HepG2 (cell line): ENCODE measurements at regions not wholly inside any gene's neighbourhood (a gene's known extent, or its start where the extent isn't known, plus 50 kb on each side); places are given as distances from the start of the nearest gene placed in this dataset.

ENCODE experiments used
- ATAC-seq: fragments of 200-7000 bp; cut with Tn5 transposase; 3 replicates; pipeline ENCODE4 v1.9.1; 2020; ENCODE audit warnings: mild to moderate bottlenecking, moderate library complexity
- BruUV-seq: library from RNA; stranded (reverse); fragments of 400-500 nt; replicated peaks from 2 replicates; lab custom pipeline; 2021; lab: Mats Ljungman, UMichigan
- CTCF ChIA-PET: fragments of 300-600 bp; formaldehyde crosslinking; extraction: SDS; loops from one replicate; lab custom pipeline; 2021; ENCODE audit warnings: low total read pairs, inconsistent platforms, low intra/inter-chr PET ratio; lab: Yijun Ruan, JAX
- POLR2A ChIA-PET: fragments of 350-600 bp; sonication (Branson Sonifier 250); formaldehyde crosslinking; loops from one replicate; lab custom pipeline; 2020; ENCODE audit warnings: antibody characterized with exemption, inconsistent platforms; lab: Yijun Ruan, JAX
- DNase-seq: peaks from one replicate; pipeline ENCODE4 v3.0.0-alpha.2; 2015; ENCODE audit warnings: low spot score
- FAIRE-seq: peaks from 3 replicates; lab custom pipeline; 2011; peaks lifted over from hg19 to GRCh38; lab: Jason Lieb, UNC
- H2AFZ ChIP-seq: one replicate; pipeline ENCODE4 v1.6.1; 2011; ENCODE audit warnings: low read length, inconsistent platforms
- H3K27ac ChIP-seq: fragments of 300-600 bp; 3 replicates; pipeline ENCODE4 v1.8.0; 2011; ENCODE audit warnings: mixed run types, mild to moderate bottlenecking, mixed read lengths, low read length, inconsistent platforms; ENCODE audit not compliant: insufficient read depth; ENCODE audit errors: extremely low read length
- H3K27me3 ChIP-seq, 2 experiments: fragments of 200-600 bp in 1 of 2; 2 replicates in 1 of 2; 3 replicates in 1 of 2; pipeline versions ENCODE4 v1.6.0 to v1.8.0; 2011; ENCODE audit warnings: low read length in 2 of 2, mild to moderate bottlenecking in 2 of 2, moderate library complexity in 2 of 2, inconsistent platforms in 1 of 2; ENCODE audit not compliant: insufficient read depth in 2 of 2, control insufficient read depth in 1 of 2
- H3K36me3 ChIP-seq, 2 experiments: fragments of 200-600 bp in 1 of 2; replicated peaks in 1 of 2; 2 replicates in 1 of 2; 3 replicates in 1 of 2; pipeline versions ENCODE4 v1.5.1 to v1.8.0; 2011; ENCODE audit warnings: low read length in 2 of 2, inconsistent platforms in 1 of 2; ENCODE audit not compliant: insufficient read depth in 2 of 2, control insufficient read depth in 1 of 2
- H3K4me1 ChIP-seq: 2 replicates; pipeline ENCODE4 v1.5.1; 2012; ENCODE audit warnings: low read length, inconsistent platforms; ENCODE audit not compliant: insufficient read depth
- H3K4me2 ChIP-seq: 2 replicates; pipeline ENCODE4 v1.6.0; 2011; ENCODE audit warnings: low read depth, low read length, inconsistent platforms
- H3K4me3 ChIP-seq, 3 experiments: fragments of 200-600 bp in 1 of 3; sonication (generic), shearing (Covaris generic) in 1 of 3; replicated peaks in 1 of 3; 2 replicates each; pipeline ENCODE4 v1.5.1; 2011 to 2016; ENCODE audit warnings: low read length in 3 of 3, inconsistent platforms in 2 of 3, low read depth in 2 of 3, mild to moderate bottlenecking in 2 of 3, control low read depth in 1 of 3, mixed read lengths in 1 of 3; ENCODE audit not compliant: insufficient read depth in 1 of 3
- H3K79me2 ChIP-seq: one replicate; pipeline ENCODE4 v1.6.1; 2011; ENCODE audit warnings: low read length, inconsistent platforms; ENCODE audit not compliant: insufficient read depth
- H3K9ac ChIP-seq: 2 replicates; pipeline ENCODE4 v1.6.0; 2011; ENCODE audit warnings: mild to moderate bottlenecking, low read depth, low read length, inconsistent platforms; ENCODE audit not compliant: insufficient read depth
- H3K9me3 ChIP-seq: 2 replicates; pipeline ENCODE4 v1.5.1; 2012; ENCODE audit warnings: mild to moderate bottlenecking, low read length
- H4K20me1 ChIP-seq: 2 replicates; pipeline ENCODE4 v1.6.0; 2011; ENCODE audit warnings: inconsistent platforms, mild to moderate bottlenecking, low read length, moderate library complexity; ENCODE audit not compliant: insufficient read depth
- HNF1B ChIP-seq: sonication (generic); formaldehyde crosslinking; IDR thresholded peaks from 2 replicates; pipeline ENCODE4 v1.5.1; 2020; ENCODE audit warnings: mild to moderate bottlenecking, moderate library complexity, missing genetic modification reagents
- MAFF ChIP-seq: IDR thresholded peaks from 2 replicates; pipeline ENCODE4 v1.6.1; 2011; ENCODE audit warnings: low read depth, low read length, improper control_type of control experiment
- NCOR1 ChIP-seq: fragments of 200-600 bp; sonication (generic); IDR thresholded peaks from 2 replicates; pipeline ENCODE4 v1.7.0; 2017; ENCODE audit warnings: antibody characterized with exemption, low read length, borderline replicate concordance
- NFIB ChIP-seq: sonication (generic); formaldehyde crosslinking; IDR thresholded peaks from 2 replicates; pipeline ENCODE4 v1.9.0; 2021; ENCODE audit warnings: missing genetic modification reagents, mild to moderate bottlenecking, borderline replicate concordance
- NONO ChIP-seq, 2 experiments: fragments of 450-650 bp in 1 of 2; sonication (generic) in 1 of 2; formaldehyde crosslinking in 1 of 2; IDR thresholded peaks in 1 of 2; conservative IDR thresholded peaks in 1 of 2; 2 replicates each; pipeline versions ENCODE4 v1.6.1 to v1.8.0; 2017 to 2022; ENCODE audit warnings: mild to moderate bottlenecking in 1 of 2, missing genetic modification reagents in 1 of 2, moderate library complexity in 1 of 2
- POGK ChIP-seq: sonication (generic); formaldehyde crosslinking; conservative IDR thresholded peaks from 2 replicates; pipeline ENCODE4 v1.8.0; 2022; ENCODE audit warnings: mild to moderate bottlenecking, moderate library complexity, missing genetic modification reagents
- RBM39 ChIP-seq: fragments of 200-400 bp; formaldehyde crosslinking; IDR thresholded peaks from one replicate; pipeline ENCODE4 v1.6.1; 2018; ENCODE audit warnings: antibody characterized with exemption, mild to moderate bottlenecking, low read depth, low read length; ENCODE audit not compliant: poor library complexity, severe bottlenecking
- ZBTB10 ChIP-seq: sonication (generic); formaldehyde crosslinking; IDR thresholded peaks from 2 replicates; pipeline ENCODE4 v1.4.0; 2020; ENCODE audit warnings: missing genetic modification reagents, borderline replicate concordance
- ZNF430 ChIP-seq: sonication (generic); formaldehyde crosslinking; IDR thresholded peaks from 2 replicates; pipeline ENCODE4 v1.9.0; 2021; ENCODE audit warnings: mild to moderate bottlenecking, missing genetic modification reagents
- ZNF567 ChIP-seq: sonication (generic); formaldehyde crosslinking; IDR thresholded peaks from 2 replicates; pipeline ENCODE4 v1.8.1; 2023; ENCODE audit warnings: mild to moderate bottlenecking, missing genetic modification reagents, borderline replicate concordance
- ZSCAN12 ChIP-seq: sonication (generic); formaldehyde crosslinking; IDR thresholded peaks from 2 replicates; pipeline ENCODE4 v1.9.0; 2021; ENCODE audit warnings: mild to moderate bottlenecking, missing genetic modification reagents
- WGBS: methylation state at CpG from one replicate; pipeline ENCODE4 v1.1.6; 2017; ENCODE audit warnings: low lambda C conversion rate; 5-methylcytosine and 5-hydroxymethylcytosine counted together
- in situ Hi-C: cut with HindIII; loops from 2 replicates; pipeline ENCODE4 v1.10.0; 2017; ENCODE audit warnings: low pct_unique_long_range_greater_than_20kb; ENCODE audit not compliant: extremely low pct_ligation_motif_present
- intact Hi-C: fragments of 100-400 bp; cut with micrococcal nuclease; formaldehyde crosslinking; loops from one replicate; pipeline ENCODE4 v1.10.0; 2022; ENCODE audit not compliant: unreplicated experiment
- TF ChIP-seq, protein P1 (sequence below): sonication (generic); formaldehyde crosslinking; IDR thresholded peaks from 2 replicates; pipeline ENCODE4 v1.5.1; 2020; ENCODE audit warnings: missing genetic modification reagents, mild to moderate bottlenecking, borderline replicate concordance
- TF ChIP-seq, protein P2 (sequence below): sonication (generic); formaldehyde crosslinking; IDR thresholded peaks from 2 replicates; pipeline ENCODE4 v1.4.0; 2020; ENCODE audit warnings: mild to moderate bottlenecking, missing genetic modification reagents

DNA sequence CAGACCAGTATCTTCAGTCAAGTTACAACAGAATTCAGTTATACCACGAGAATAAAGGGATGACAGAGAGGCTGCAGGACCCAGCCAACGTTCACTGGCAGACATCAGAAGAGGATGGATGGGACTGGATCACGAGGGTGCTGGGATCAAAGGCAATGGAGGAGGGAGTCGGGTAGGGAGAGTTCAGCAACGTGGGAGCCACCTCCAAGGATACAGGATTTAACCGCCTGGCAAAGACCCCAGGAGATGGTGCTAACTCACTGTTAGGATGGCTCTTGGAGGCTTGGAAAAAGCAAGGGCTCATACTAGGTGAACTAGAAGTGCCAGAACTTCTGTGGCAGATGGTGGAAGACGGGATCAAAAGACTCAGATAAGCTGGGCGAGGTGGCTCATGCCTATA is 99.1 kb upstream of the DISP3 start:
- H3K79me2 ChIP-seq: no peaks in the 10 kb centered on the region
- intact Hi-C loops (no loop called here), in situ Hi-C loops (no loop called here)
- H3K4me2 ChIP-seq: no peak overlapping the region
- no peaks in the 10 kb centered on the region for H4K20me1 ChIP-seq
- BruUV-seq: no TSS peak
- ATAC-seq: no peak
- TF ChIP-seq, protein P1, sequence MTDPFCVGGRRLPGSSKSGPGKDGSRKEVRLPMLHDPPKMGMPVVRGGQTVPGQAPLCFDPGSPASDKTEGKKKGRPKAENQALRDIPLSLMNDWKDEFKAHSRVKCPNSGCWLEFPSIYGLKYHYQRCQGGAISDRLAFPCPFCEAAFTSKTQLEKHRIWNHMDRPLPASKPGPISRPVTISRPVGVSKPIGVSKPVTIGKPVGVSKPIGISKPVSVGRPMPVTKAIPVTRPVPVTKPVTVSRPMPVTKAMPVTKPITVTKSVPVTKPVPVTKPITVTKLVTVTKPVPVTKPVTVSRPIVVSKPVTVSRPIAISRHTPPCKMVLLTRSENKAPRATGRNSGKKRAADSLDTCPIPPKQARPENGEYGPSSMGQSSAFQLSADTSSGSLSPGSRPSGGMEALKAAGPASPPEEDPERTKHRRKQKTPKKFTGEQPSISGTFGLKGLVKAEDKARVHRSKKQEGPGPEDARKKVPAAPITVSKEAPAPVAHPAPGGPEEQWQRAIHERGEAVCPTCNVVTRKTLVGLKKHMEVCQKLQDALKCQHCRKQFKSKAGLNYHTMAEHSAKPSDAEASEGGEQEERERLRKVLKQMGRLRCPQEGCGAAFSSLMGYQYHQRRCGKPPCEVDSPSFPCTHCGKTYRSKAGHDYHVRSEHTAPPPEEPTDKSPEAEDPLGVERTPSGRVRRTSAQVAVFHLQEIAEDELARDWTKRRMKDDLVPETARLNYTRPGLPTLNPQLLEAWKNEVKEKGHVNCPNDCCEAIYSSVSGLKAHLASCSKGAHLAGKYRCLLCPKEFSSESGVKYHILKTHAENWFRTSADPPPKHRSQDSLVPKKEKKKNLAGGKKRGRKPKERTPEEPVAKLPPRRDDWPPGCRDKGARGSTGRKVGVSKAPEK (CRISPR knock-in tag): no peak
- TF ChIP-seq, protein P2, sequence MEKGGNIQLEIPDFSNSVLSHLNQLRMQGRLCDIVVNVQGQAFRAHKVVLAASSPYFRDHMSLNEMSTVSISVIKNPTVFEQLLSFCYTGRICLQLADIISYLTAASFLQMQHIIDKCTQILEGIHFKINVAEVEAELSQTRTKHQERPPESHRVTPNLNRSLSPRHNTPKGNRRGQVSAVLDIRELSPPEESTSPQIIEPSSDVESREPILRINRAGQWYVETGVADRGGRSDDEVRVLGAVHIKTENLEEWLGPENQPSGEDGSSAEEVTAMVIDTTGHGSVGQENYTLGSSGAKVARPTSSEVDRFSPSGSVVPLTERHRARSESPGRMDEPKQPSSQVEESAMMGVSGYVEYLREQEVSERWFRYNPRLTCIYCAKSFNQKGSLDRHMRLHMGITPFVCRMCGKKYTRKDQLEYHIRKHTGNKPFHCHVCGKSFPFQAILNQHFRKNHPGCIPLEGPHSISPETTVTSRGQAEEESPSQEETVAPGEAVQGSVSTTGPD (CRISPR knock-in tag): no peak
- no peak for TF ChIP-seq ZBTB10 (CRISPR knock-in tag)
- no peak for TF ChIP-seq RBM39
- TF ChIP-seq NCOR1: no peak
- TF ChIP-seq POGK (CRISPR knock-in tag): no peak
- TF ChIP-seq ZNF567 (CRISPR knock-in tag): no peak
- TF ChIP-seq ZSCAN12: no peak
- no peak for TF ChIP-seq NONO (IDR thresholded peaks at IDR 0.05)
- no peak for TF ChIP-seq NONO (CRISPR knock-in tag; conservative IDR thresholded peaks at IDR 0.05)
- no peak for TF ChIP-seq NFIB (CRISPR knock-in tag)
- no peak for TF ChIP-seq HNF1B (CRISPR knock-in tag)
- TF ChIP-seq ZNF430 (CRISPR knock-in tag): no peak
- TF ChIP-seq MAFF: no peak
- DNase-seq: no peak
- no peaks in the 10 kb centered on the region for H3K4me1 ChIP-seq
- H2AFZ ChIP-seq: no peak overlapping the region
- peaks cover 1 to 51% of the 10 kb centered on the region in 2 experiments; a peak in 4 of 5 replicates for H3K27me3 ChIP-seq
- ChIA-PET POLR2A (no interaction called here), CTCF (no interaction called here)
- no peaks in the 10 kb centered on the region for H3K36me3 ChIP-seq
- WGBS: 4% methylated on average over 8 of the region's 8 CpGs
- H3K27ac ChIP-seq: no peak overlapping the region
- FAIRE-seq: no peak
- H3K9me3 ChIP-seq: no peaks in the 10 kb centered on the region
- no peak overlapping the region for H3K9ac ChIP-seq
- H3K4me3 ChIP-seq: no peak overlapping the region
